ENCODE measurements at regions not wholly inside any gene's neighbourhood (a gene's known extent, or its start where the extent isn't known, plus 50 kb on each side); places are given as distances from the start of the nearest gene placed in this dataset.

- no peak for TF ChIP-seq GATA3 (IDR thresholded peaks at IDR 0.05; ENCODE audit: low read depth, low read length)
- no peak for TF ChIP-seq GATA2 (IDR thresholded peaks at IDR 0.05; ENCODE audit: low read depth, low read length)
Observed at GRCh38 chr14:22315336-22315735, 273.7 kb downstream of the DAD1 start.
